HG03342 (cell line): ENCODE measurements at regions not wholly inside any gene's neighbourhood (a gene's known extent, or its start where the extent isn't known, plus 50 kb on each side); places are given as distances from the start of the nearest gene placed in this dataset.

ENCODE experiments used
- ATAC-seq: cut with Tn5 transposase; IDR thresholded peaks from one replicate; pipeline ENCODE4 v1.9.1; 2021; ENCODE audit warnings: mild to moderate bottlenecking, moderate library complexity; ENCODE audit not compliant: unreplicated experiment

DNA sequence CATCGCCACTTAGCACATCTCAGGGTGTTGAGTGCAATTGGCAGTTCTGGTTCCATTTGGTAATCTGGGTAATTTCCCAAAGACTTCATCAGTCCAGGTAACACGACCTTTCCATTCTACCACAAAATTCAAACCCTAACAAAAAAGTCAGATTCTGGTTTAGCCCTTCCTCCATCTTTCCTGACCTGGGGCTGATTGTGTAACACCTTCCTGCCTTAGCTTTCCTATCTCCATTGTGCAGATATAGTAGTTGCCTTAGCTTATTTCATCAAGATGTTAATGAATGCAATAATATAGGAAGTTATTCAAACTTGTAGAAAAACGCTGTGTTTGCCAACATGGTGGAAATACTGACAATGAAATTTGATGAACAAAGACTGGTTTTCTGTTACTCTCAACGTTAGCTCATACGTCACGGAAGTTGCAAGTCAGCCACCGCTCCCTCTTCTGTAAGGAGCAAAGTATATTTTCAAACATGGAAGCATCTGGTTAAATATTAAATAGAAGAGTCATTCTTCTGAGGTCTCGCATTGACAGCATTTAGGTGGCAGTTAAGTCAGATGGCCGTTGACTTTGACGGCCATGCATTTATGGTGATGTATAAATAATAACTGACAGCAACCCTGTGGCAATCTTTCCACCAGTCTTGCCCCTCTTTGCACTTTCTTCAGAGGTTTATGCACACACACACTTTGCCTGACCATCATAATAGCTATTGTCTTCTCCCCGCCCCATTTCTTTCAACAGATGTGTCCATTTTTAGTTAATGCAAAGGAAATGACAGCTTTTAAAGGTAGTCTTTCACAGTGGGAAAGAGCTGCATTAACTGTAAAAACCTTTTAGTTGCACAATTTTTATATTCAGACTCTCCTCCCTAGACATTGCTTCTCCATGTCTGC, 205.1 kb upstream of the BMPER start:
- ATAC-seq = no peak

DNA sequence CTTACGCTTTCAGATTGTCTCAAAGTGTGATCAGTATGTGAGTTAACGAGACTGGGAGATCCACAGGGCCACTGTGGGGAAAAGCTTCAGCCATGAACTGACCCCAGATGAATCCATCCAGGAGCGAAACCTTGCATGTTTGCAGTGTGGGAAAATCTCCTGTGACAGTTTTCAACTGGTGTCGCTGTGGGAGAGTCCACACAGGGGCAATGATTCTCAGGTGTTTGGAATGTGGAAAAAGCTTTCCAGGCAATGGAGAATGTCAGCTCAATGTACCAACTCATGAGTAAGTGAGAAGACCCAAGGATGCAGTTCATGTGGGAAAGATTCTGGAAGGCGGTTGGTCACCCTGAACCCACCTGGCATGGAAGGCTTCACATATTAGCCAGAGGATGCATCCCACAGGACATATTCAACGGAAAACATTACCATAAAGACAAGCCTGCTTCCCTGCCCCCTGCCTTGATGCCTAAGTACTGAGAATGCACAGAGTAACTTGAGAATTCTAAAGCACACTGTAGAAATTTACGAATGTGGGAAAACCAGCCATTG, 204.1 kb upstream of the BMPER start:
- no peak for ATAC-seq

GRCh38 chr7:33701927-33702326, 203.4 kb upstream of the BMPER start:
- no peak for ATAC-seq

DNA sequence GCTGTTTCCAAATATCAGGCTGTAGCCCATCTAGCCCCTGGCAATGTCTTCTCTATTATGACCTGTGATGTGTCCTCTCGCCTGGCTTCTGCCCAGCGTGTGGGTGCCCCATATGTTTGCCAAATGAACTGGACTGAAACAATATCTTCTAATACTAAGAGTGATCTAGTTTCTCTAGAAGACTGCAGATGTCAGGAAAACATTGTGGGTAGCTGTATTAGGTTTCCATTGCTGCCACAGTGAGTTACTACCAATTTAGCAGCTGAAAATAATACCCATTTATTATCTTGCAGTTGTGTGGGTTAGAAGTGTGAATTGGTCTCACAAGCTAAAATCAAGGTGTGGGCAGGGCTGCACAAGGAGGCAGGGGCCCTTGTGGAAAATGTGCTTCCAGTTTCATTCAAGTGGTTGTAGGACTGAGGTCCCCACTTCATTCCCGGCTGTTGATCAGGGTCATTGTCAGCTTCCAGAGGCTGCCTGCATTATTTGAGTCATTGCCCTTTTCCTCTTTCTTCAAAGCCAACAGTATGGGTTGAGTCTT, 202.8 kb upstream of the BMPER start:
- ATAC-seq = no peak

- no peak for ATAC-seq
Observed at GRCh38 chr7:33705333-33705833, 200.0 kb upstream of the BMPER start.

- no peak for ATAC-seq
Observed at GRCh38 chr7:33706186-33706585, 199.2 kb upstream of the BMPER start.

DNA sequence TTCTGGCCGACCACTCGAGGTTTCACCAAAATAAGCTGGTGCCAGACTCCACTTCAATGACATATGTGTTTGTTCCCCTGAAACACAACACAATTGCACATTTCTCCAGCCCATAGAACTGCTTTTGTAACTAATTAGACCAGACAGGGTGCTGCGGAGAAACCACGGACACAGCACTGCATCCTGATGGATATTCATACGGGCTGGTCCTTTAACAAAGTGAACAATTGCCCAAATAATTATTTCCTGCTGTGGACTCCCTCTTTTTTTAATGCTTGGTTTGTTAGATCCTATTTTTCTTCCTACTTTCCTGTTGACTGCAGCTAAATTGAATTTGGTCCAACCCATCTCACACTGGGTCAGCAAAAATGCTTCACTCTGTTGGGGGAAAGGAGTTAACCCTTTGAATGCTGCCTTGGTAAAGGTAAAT, 198.6 kb upstream of the BMPER start:
- ATAC-seq = no peak

DNA sequence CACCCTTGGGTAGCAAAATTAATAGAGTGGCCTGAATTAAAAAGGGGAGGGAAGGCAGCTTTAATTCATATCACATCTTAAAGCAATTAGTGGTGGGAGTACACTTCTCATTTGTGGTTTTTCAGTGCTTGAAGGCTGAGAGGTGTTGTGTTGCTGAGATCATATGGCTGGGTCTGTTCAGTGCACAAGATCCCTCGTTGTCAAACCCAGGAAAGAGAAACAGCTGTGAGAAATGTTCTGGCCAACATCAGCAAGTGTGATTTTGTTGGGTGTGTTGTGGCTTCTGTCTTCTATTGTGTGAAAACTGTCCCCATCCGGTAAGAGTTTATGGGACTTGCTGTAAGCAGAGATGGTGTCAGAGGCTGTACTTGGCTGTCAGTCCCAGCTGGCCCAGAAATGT, 197.9 kb upstream of the BMPER start:
- no peak for ATAC-seq

- no peak for ATAC-seq
Observed at GRCh38 chr7:33710608-33711007, 194.7 kb upstream of the BMPER start.

GRCh38 chr7:33711231-33712019, 193.9 kb upstream of the BMPER start:
- ATAC-seq = no peak

DNA sequence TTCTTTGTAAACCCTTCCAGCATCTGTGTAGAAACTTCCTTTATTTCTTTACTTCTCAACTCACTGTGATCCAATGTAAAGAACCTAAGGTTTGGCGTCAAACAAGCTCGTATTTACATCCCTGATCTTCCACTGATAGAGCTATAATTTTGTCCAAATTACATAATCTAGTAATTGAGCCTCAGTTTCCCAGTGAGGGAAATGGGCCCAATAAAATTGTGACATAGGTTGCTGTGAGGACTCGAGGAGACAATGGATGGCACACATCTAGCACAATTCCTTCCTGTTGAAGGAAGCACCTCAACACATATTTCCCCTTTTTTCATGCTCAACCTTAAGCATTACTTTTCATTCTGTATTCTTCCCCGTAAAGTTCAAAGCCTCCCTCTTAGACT, 193.3 kb upstream of the BMPER start:
- no peak for ATAC-seq

- ATAC-seq = no peak
Observed at GRCh38 chr7:33714208-33714607, 191.1 kb upstream of the BMPER start.

- no peak for ATAC-seq
Observed at GRCh38 chr7:33716581-33717477, 188.5 kb upstream of the BMPER start.

DNA sequence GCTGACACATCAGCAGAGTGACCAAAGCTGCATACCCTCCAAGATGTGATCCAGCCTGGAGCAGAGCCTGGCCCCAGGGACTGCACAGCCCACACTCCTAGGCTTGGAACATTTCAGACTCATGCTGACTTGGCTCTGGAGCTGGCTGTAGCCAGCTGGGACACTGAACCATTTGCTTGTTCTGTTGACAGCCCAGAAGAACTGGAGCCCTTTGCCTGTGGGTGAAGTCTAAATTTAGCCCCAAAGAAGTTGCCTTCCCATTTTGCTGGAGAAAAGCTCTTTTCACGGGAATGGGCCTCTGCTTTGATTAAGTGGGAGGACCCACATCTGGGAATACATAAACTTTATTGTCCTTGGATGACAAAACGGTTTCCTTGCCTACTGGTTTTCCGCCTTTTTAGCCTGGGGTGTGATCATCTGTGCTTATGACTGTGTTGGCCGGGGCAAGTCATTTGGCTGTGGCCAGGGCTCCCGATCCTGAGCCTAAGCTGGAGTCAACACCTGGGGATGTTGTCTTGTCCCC, 186.2 kb upstream of the BMPER start:
- ATAC-seq = no peak

DNA sequence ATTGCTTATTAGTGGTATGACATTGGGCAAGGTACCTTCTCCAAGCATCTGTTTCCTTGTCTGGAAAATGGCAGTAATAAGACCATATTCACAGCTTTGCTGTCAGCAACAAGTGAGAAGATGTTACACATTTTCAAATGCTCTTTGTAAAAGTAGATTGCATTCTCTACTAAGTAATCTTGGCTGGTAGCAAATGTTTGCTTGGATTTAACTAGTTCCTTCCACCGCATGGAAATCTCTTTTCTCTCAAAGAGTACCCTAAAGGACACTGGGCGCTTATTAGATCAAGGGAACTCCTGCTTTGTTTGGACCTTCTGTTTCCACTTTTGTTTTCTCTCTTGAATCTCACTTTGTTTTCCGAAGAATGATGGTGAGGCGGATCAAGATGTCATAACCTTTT, 185.2 kb upstream of the BMPER start:
- ATAC-seq = no peak

- ATAC-seq = no peak
Observed at GRCh38 chr7:33720870-33721269, 184.5 kb upstream of the BMPER start.

- no peak for ATAC-seq
Observed at GRCh38 chr7:33721895-33722294, 183.4 kb upstream of the BMPER start.

DNA sequence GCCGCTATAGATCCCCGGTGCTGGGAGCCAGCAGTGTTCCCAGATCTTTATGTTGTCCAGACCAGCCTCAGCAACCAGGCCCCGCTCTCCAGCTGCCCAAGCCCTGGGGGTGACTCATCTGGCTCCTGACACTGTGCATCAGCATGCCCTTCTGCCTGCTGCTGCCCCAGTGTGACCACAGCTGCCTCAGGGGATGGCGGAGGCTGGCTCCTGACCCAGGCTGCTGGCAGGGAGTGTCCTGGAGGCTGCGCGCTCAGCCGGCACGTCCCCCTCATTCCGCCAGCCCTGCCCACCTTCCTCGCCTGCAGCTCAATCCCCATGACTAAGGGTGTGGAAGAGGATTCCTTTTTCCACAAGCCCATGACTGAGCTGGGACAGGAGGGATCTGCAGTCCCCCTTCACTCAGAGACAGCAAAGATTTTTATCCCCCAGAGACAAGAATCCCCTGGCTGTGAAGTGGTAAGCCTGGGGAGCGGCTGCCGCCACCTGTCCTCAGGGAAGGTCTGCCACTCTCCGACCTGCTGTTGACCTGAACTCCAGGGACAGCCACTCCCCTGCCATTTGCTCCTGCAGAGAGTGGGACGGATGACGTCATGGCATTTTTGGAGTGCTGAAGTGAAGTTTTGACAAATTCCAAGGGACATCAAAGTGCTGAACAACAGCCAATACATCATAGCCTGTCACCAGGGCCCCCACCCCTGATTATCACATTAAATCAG, 182.8 kb upstream of the BMPER start:
- no peak for ATAC-seq

DNA sequence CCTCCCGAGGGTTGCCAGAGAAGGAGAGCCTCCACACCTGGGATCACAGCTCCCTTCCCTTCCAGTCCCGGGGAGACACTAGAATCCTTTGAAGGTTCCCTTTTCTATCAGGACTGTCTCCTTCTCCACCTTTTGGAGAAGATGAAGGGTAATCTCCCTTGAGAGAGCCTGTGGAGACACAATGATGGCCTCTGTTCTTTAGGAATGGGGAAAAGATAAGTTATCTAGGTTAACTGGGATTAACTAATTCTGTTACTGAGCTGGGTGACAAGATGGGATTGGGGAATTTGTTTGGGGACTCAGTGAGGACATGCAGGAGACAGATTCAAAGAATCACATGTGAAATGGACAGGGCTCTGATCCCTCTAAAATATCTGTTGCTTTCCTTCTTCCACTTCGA, 181.1 kb upstream of the BMPER start:
- no peak for ATAC-seq
